GM18867 (cell line): ENCODE measurements at regions not wholly inside any gene's neighbourhood (a gene's known extent, or its start where the extent isn't known, plus 50 kb on each side); places are given as distances from the start of the nearest gene placed in this dataset.
"Not testable (repeated sequence)": the region's sequence is repeated elsewhere in the genome, so short reads cannot be mapped to it uniquely, and the experiment has no call there.

ENCODE experiments used
- ATAC-seq: cut with Tn5 transposase; IDR thresholded peaks from one replicate; pipeline ENCODE4 v1.9.1; 2021; ENCODE audit warnings: mild to moderate bottlenecking, moderate library complexity; ENCODE audit not compliant: unreplicated experiment

- no peak for ATAC-seq
Observed at GRCh38 chrX:15127010-15127409, 142.9 kb downstream of the ASB9 start.

GRCh38 chrX:15116900-15117299 lies 153.0 kb downstream of the ASB9 start:
- ATAC-seq: no peak

- no peak for ATAC-seq
Observed at GRCh38 chrX:15114743-15115566, 154.9 kb downstream of the ASB9 start.

GRCh38 chrX:15107367-15107988 lies 162.4 kb downstream of the ASB9 start:
- no peak for ATAC-seq

GRCh38 chrX:15098505-15098904 lies 171.4 kb downstream of the ASB9 start:
- no peak for ATAC-seq

GRCh38 chrX:15087747-15088146 lies 182.1 kb downstream of the ASB9 start:
- no peak for ATAC-seq

GRCh38 chrX:15073313-15073712 lies 196.6 kb downstream of the ASB9 start:
- no peak for ATAC-seq

- peak; percentile 49 for ATAC-seq
Observed at GRCh38 chrX:15072880-15073279, 197.0 kb downstream of the ASB9 start.

GRCh38 chrX:15072259-15072658 lies 197.6 kb downstream of the ASB9 start:
- no peak for ATAC-seq

- no peak for ATAC-seq
Observed at GRCh38 chrX:15059474-15059873, 186.3 kb downstream of the MOSPD2 start.

- ATAC-seq: no peak
Observed at GRCh38 chrX:15056044-15056443, 182.8 kb downstream of the MOSPD2 start.

GRCh38 chrX:15055146-15055930 lies 182.1 kb downstream of the MOSPD2 start:
- ATAC-seq: no peak

- ATAC-seq: no peak
Observed at GRCh38 chrX:15050395-15050794, 177.2 kb downstream of the MOSPD2 start.

- peak; percentile 85 for ATAC-seq
Observed at GRCh38 chrX:15043538-15043937, 170.3 kb downstream of the MOSPD2 start.

GRCh38 chrX:15033917-15034316 lies 160.7 kb downstream of the MOSPD2 start:
- ATAC-seq: no peak

GRCh38 chrX:15017491-15017890 lies 144.3 kb downstream of the MOSPD2 start:
- ATAC-seq: no peak

- no peak for ATAC-seq
Observed at GRCh38 chrX:15016051-15016450, 142.8 kb downstream of the MOSPD2 start.

- no peak for ATAC-seq
Observed at GRCh38 chrX:15014281-15014680, 141.1 kb downstream of the MOSPD2 start.

- ATAC-seq: no peak
Observed at GRCh38 chrX:15013461-15013860, 140.2 kb downstream of the MOSPD2 start.

- ATAC-seq: no peak
Observed at GRCh38 chrX:14997271-14997670, 124.0 kb downstream of the MOSPD2 start.

GRCh38 chrX:14984425-14984824 lies 111.2 kb downstream of the MOSPD2 start:
- ATAC-seq: not testable (repeated sequence)
